ENCODE measurements at regions not wholly inside any gene's neighbourhood (a gene's known extent, or its start where the extent isn't known, plus 50 kb on each side); places are given as distances from the start of the nearest gene placed in this dataset.
"Not testable (repeated sequence)": the region's sequence is repeated elsewhere in the genome, so short reads cannot be mapped to it uniquely, and the experiment has no call there.

- DNase-seq: no peak
Measured at GRCh38 chr7:34207810-34208209, 302.5 kb downstream of the BMPER start.

DNA sequence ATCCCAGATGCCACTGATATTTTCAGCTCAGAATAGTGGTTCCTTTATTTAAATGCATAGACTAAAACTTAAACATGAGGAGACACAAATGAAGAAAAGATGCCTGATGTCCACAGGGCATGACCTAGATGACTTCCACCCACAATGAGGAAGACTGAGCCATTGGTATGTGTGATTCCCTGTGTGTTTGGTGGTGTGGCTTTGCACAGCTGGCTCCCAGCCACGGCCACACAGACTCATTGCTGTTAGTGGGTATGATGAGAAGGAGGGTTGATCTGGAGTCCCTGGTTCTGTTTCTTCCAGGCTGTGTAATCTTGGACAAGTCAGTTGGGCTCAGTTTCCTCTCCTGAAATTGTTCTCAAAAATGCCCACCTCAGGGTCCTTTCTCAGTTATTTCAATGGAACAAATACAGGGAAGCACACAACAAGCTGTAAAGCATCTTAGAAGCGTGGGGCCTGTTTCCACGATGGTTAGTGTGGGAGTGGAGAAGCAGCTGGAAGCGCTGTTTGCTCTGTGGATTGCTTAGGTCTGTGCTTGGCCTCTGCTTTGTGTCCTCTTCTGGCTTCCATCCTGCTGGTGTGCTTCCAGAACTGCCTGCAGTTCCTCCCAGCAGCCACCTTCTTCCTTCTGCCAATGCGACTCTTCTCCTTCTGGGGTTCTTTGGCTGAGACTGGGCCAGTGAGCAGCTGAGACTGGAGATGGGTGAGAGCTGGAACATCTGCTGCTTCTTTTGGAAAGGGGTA, 303.7 kb downstream of the BMPER start:
- DNase-seq: no peak

DNA sequence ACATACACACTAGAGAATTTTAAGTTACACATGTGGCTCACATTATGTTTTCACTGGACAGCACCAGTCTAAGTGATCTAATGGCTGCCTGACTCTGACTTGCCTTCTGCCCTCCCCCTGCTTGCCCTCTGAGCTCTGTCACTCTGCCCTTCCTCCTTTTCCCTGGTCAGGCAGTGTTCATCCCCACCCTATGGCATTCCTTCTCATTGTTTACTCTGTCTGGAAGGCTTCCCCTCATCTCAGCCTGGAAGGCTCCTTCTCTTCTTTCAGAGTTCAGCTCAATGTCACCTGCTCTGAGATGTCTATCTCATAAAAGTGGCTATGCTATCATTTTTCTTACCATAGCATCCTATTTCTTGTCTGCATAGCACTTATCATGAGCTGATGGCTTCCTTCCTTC, 305.7 kb downstream of the BMPER start:
- no peak for DNase-seq

DNA sequence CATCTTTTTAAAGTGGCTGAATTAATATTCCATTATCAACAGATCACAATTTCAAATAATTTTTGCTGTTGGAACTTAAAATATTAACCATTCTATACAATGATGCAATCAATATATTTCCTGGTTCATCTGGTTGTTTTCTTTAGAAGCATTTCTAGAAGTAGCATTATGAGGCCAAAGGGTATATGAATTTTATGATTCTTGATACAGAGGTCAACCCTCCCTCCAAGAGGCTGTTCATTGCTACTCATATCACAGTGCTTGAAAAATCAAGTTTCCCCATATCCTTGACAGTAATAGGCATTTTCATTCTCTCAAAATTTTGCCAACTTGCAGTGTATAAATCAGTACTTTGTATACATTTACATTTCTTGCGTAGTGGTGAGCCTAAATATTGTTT, 312.6 kb downstream of the BMPER start:
- no peak for DNase-seq

DNA sequence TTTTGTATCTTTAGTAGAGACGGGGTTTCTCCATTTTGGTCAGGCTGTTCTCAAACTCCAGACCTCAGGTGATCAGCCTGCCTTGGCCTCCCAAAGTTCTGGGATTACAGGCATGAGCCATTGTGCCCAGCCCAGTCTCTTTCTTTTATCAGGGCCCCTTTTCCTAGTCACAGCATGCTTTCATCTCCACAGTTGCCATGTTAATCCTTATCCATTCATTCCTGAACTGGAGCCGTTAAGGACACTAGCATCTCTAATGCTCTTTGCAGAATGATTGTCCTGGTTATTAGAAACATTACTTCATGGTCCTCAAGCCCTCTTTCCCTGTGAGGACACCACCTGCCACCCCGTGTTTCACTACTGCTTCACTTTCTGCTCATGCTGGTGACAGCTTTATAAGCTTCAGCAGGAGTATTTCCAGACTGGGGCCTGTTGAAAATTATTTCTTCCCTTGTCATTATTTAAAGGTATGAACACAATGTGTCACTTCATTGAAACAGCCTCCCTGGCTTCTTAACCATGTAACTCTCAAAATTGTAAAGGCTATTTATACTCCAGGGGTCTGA, 313.9 kb downstream of the BMPER start:
- DNase-seq: no peak

DNA sequence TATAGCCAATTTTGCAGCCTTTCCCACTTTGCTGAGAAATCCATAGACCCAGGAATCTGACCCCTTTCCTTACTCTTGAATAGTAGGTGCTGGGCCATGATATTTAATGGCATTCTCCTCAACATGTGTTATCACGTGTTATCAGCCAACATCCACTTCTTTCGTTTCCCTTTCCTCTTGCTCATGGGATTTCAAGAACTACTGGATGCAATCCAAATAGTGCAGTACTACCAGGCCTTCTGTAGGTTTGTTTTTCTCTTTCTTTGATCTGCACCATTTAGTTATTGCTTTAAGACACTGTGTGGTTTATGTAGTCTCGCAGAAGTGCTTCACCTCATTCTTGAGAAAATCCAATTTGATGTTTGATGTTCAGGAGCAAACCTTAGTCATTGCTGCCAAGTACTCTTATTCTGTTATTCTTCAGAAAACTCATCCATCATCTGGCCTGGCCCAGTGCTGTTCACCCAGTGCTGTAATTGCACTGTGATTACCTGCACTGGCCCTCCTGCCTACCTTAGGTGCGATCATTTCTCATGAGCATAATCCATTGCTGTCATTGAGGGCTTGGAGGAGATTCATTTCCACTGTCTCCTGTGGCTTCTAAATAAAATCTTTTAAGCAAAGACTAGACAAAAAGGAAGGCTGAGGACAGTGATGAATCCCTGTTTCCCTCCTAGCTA, 315.3 kb downstream of the BMPER start:
- DNase-seq: no peak

GRCh38 chr7:34222316-34222715, 317.0 kb downstream of the BMPER start:
- DNase-seq: no peak

DNA sequence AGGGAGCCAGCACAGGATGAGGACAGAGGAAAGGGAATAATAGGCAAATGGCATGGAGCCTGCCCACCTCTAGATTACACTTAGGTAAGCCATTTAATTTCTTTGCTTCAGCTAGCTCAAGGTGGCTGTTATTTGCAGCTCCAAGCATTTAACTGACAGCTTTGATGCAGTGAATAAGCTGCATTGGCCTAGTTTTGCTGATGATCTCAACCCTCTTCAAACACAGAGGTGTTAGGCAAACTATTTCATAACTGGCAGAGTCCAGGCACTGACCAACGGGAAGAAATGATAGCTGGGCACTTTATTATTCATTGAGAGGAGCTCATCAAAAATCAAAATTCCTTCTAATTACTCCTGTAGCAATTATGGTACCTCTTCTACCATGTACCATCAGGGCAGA, 317.4 kb downstream of the BMPER start:
- no peak for DNase-seq

DNA sequence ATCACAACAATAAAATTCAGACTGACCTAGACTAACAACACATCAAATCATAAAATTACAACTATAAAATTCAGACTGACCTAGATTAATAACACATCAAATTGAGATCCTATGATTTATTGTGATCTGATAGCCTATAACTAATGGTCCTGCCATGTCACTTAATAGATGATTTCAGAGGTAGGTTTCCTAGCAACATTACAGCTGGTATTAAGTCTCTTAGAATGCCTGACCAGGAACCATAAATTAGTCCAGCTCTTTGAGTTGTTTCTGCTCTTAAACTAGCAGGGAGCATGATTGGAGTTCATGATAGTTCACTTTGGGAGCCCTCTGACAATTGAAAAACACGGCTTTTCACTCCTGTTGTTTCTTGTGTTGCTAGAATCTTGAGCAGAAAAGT, 318.9 kb downstream of the BMPER start:
- DNase-seq: no peak

- no peak for DNase-seq
Measured at GRCh38 chr7:34225193-34225592, 319.9 kb downstream of the BMPER start.

- no peak for DNase-seq
Measured at GRCh38 chr7:34227525-34227924, 322.2 kb downstream of the BMPER start.

DNA sequence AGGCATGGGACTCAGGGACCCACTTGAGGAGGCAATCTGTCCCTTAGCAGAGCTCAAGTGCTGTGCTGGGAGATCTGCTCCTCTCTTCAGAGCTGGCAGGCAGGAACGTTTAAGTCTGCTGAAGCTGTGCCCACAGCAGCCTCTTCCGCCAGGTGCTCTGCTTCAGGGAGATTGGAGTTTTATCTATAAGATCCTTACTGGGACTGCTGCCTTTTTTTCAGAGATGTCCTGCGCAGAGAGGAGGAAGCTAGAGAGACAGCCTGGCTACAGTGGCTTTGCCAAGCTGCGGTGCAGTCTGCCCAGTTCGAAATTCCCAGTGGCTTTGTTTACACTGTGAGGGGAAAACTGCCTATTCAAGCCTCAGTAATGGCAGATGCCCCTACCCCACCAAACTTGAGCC, 329.8 kb downstream of the BMPER start:
- not testable (repeated sequence) for DNase-seq

GRCh38 chr7:34236057-34236456, 330.7 kb downstream of the BMPER start:
- no peak for DNase-seq

GRCh38 chr7:34236839-34237492, 331.6 kb downstream of the BMPER start:
- DNase-seq: no peak

DNA sequence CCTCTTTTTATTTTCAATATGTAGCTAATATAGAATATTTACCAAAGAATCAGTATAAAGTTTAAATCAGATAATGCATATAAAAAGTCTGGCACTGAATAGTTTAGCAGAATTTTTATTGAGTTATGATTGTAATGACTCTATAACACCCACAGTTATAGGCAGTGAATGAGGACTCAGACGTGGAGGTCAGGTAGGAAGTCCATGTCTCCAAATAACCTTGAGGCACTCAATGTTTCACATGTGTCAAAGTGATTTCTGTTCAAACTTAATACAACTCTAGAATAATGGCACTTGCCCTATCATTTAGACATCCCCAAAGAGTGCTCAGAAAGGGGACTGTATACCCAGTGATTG, 332.1 kb downstream of the BMPER start:
- no peak for DNase-seq

GRCh38 chr7:34240417-34240816, 335.1 kb downstream of the BMPER start:
- no peak for DNase-seq

GRCh38 chr7:34242391-34242790, 337.1 kb downstream of the BMPER start:
- DNase-seq: no peak

DNA sequence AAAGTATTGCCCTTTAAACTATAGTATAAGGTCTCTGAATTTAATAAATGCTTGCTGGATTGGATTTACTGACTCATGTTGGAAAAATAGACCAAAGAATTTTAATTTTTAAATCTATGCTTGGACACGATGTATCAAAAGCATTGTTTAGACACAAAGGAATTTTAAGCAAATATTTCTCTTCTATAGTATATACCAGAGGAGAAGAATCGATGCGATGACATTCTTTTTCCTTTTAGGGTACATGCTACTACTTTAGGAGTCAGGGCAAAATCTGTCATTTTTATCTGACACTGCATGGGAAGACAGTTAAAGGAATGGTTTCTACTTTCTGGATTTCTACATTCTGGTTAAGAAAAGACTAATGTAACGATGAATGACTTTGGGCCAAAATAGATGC, 339.9 kb downstream of the BMPER start:
- no peak for DNase-seq

DNA sequence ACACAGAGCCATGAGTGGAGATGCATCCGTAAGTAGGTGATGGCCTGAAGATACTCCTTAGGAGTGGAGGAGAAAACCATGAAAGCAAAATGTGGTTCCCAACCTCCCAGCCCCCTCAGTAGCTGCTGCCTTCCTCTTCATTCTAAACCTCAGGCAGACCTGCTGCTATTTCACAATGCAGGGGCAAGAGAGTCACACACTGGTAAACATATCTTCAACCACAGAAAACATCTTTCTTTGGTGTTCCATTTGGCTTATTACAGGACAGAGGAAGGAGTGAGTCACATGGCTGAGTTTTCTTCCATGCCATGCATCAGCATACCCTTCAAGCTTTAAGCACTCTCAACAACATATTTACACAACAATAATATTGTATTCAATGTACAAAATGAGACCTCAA, 342.1 kb downstream of the BMPER start:
- DNase-seq: no peak

- no peak for DNase-seq
Measured at GRCh38 chr7:34249192-34249591, 343.9 kb downstream of the BMPER start.

GRCh38 chr7:34260279-34260678, 354.9 kb downstream of the BMPER start:
- peak; percentile 58 for DNase-seq

GRCh38 chr7:34263168-34263567, 357.8 kb downstream of the BMPER start:
- DNase-seq: no peak

DNA sequence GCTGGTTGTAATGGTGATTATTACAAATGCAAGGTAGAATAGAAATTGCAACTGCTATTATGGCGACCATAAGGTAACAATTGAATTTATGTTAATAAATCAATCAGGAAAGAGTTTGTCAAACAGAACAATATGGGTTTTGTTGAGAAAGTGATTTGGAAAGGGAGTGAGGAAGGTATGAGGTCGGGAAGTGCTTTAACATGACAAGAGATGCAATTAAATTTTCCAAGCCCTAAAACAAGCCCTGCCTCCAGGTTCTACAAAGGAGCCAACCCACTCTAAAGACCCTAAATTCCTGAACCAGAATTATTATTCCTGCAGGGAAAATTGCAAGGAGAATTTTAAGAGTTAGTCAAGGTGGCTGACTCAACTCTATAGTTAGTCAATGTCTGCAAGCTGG, 363.7 kb downstream of the BMPER start:
- no peak for DNase-seq

DNA sequence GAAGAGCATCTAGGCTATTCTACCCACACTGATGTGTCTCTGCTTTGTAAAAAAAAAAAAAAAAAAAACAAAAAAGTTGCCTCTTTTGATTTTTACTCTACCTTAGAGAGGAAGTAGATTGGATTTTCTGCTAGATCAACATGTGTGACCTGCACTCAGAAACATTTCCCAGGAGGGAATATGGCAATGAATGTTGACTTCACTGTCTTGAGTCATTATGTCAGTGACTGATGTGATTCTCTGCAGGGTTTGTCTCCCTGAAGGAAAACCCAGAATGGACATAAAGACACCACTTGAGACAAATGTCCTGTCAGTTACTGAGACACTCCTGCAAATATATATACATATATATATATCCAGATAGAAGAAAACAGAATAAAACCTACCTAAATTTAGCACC, 370.3 kb downstream of the BMPER start:
- no peak for DNase-seq

Data from T1000 (cell line).